HG02571 (cell line): ENCODE measurements at regions not wholly inside any gene's neighbourhood (a gene's known extent, or its start where the extent isn't known, plus 50 kb on each side); places are given as distances from the start of the nearest gene placed in this dataset.

Experiments
- ATAC-seq: cut with Tn5 transposase; IDR thresholded peaks from one replicate; pipeline ENCODE4 v1.9.1; 2021; ENCODE audit warnings: mild to moderate bottlenecking, moderate library complexity; ENCODE audit not compliant: unreplicated experiment

DNA sequence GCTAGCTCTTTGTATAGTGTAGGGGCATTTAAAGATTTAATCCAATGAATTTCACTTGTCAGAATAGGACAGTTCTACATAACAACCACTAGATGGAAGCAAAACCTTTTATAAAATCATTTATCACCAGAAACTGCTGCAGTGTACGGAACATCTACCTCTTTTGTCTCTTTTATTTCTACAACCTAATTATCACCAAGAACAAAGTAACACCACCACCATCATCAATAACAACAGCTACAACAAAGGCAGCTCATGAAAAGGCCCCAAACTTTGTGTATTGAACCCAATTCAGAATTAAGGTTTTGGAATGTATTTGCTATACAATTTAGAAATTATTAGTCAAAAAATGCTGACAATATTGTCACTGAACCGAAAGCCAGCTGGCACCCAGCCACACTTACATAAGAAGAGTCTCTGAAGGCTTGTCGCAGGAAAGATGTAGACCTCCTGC lies 260.9 kb upstream of the RPS6KA3 start:
- ATAC-seq, result no peak

DNA sequence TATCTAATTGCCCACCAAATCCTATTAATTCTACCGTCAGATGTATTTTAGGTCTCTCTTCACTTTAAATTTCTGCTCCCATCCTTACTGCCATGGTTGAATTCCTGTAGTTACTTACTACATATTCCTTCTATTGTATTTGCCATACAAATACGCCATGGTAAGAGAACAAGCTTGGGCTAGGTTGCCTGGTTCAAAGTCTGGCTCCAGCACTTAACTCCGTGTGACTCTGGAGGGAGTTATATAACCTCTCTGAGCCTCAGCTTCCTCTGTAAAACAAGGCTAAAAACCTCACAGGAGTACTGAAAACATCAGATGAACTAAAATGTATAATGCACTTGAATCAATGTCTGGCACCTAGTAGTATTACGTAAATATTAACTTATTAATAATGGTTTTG lies 260.3 kb upstream of the RPS6KA3 start:
- no peak for ATAC-seq

- ATAC-seq, result no peak
These were observed 257.1 kb upstream of the RPS6KA3 start for GRCh38 chrX:20523626-20524312.

GRCh38 chrX:20522420-20522819 lies 255.7 kb upstream of the RPS6KA3 start:
- ATAC-seq, result no peak

DNA sequence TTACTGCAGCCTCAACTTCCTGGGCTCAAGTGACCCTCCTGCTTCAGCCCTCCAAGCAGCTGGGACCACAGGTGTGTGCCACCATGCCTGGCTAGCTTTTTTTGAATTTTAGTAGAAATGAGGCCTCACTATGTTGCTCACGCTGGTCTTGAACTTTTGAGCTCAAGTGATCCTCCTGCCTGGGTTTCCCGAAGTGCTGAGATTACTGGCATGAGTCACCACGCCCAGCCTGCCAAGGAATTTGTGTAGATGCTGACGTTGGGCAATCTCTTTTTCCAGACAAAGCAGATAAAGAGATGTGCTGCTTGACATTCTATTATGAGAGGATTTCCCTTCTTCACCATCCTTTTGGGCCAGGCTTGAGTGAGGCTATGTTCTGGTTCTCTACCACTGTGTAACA lies 254.5 kb upstream of the RPS6KA3 start:
- no peak for ATAC-seq

GRCh38 chrX:20519826-20520225 lies 253.1 kb upstream of the RPS6KA3 start:
- no peak for ATAC-seq

DNA sequence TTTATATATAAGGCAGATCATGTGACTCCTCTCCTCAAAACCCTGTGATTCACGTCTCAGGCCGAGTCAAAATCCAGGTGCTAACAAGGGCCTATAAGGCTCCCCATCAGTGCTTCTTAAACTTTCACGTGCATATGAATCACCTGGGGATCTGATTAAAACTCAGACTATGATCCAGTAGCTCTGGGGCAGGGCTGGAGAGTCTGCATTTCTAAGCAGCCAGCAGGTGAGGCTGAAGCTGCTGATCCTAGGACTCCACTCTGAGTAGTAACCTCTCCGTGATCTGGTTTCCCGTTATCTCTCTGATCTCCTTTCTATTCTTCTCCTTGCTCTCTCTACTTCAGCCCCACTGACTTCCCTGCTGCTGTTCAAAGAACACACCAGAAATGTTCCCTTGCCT lies 252.4 kb upstream of the RPS6KA3 start:
- ATAC-seq, result no peak

GRCh38 chrX:20517565-20517964 lies 250.9 kb upstream of the RPS6KA3 start:
- no peak for ATAC-seq

- peak; percentile 95 for ATAC-seq
These were observed 249.2 kb upstream of the RPS6KA3 start for GRCh38 chrX:20515841-20516461.

GRCh38 chrX:20514358-20514757 lies 247.6 kb upstream of the RPS6KA3 start:
- no peak for ATAC-seq

DNA sequence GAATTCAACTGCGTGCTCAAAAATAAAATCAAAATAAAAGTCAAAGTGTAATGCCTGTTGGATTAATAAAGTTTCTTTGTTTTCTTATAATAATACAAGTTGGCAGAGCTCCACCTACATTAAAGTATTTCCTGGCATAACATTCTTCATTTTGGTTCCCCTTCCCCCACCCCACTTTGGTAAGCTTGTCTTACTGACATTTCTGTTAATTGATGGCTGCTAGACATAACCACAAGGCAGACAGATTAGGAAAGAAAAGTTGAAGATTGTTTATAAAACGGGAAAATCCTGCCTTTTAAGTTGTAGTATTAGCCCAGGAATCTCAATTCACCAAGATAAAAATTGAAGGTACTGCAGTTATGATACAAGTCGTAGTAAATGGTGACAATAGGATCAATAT lies 246.5 kb upstream of the RPS6KA3 start:
- ATAC-seq, result no peak

DNA sequence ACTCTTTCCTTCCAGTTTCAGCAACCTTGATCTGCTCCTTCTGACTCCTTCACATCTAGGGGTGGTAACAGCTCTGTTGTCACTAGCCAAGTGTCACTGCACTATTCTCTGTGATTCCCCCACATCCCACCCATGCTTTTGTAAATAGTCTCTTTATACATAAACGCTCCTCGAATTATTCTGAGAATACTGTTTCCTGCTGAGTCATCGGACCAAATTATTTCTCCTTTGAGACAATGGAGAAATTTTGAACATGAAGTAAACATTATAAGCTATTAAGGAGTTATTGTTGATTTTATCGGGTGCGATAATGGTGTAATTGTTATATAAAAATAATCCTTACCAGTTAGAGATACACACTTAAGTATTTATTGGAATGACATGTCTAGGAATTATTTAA lies 245.1 kb upstream of the RPS6KA3 start:
- no peak for ATAC-seq

GRCh38 chrX:20507901-20508620 lies 241.4 kb upstream of the RPS6KA3 start:
- no peak for ATAC-seq

DNA sequence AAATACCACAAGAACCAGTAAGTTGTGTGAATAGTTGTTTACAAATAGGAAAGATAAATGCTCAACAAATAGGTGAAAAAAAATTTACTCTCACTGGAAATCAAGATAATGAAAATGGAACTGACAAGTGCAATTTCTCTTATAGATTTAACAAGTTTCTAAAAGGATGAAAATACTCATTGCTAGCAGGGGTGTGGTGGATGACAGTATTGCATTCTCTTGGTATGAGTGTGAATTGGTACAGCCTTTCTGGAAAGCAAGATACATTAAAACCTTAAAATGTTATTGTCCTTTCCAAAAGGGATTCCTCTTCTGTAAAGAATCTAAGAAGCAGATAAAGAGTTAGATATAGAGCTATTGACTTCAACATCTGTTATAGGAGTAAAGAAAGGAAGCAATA lies 240.0 kb upstream of the RPS6KA3 start:
- no peak for ATAC-seq

GRCh38 chrX:20500949-20501348 lies 234.2 kb upstream of the RPS6KA3 start:
- ATAC-seq, result no peak

- ATAC-seq, result no peak
These were observed 233.6 kb upstream of the RPS6KA3 start for GRCh38 chrX:20500171-20500865.

GRCh38 chrX:20499763-20500162 lies 233.1 kb upstream of the RPS6KA3 start:
- ATAC-seq, result no peak

GRCh38 chrX:20498851-20499635 lies 232.3 kb upstream of the RPS6KA3 start:
- ATAC-seq, result no peak

GRCh38 chrX:20495575-20495974 lies 228.9 kb upstream of the RPS6KA3 start:
- no peak for ATAC-seq

GRCh38 chrX:20488473-20488872 lies 221.8 kb upstream of the RPS6KA3 start:
- no peak for ATAC-seq

DNA sequence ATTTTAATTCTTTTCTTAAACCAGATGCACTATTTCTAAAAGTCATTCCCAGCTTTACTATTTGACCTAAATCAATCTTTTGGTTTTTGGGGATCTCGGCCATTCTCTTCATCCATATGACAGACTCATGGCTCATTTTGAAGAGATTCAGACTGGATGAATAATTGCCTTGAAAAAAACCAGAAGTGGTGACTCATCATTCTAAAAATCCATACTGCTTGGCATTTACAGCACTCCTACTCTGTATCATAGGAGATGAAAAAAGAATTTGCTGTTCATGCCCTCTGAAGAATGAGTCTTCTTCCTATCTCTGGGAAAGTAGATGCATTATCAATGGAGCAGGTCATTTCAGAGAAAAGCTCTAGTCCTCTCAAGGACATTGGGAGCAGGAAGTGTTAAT lies 220.5 kb upstream of the RPS6KA3 start:
- no peak for ATAC-seq
